Progenitor cell of endocrine pancreas (in vitro differentiated cells): ENCODE measurements at regions not wholly inside any gene's neighbourhood (a gene's known extent, or its start where the extent isn't known, plus 50 kb on each side); places are given as distances from the start of the nearest gene placed in this dataset.

Experiments
- DNase-seq: peaks from one replicate; pipeline ENCODE4 v3.0.0; 2021; ENCODE audit warnings: low spot score; ENCODE audit not compliant: unreplicated experiment
- H3K27ac Mint-ChIP-seq: 2 replicates; pipeline ENCODE4 v1.8.0; 2021; ENCODE audit warnings: mild to moderate bottlenecking, moderate library complexity, mixed read lengths
- H3K27me3 Mint-ChIP-seq: 2 replicates; pipeline ENCODE4 v1.8.0; 2021; ENCODE audit warnings: mixed read lengths
- H3K36me3 Mint-ChIP-seq: 2 replicates; pipeline ENCODE4 v1.8.0; 2022; ENCODE audit warnings: mixed read lengths; ENCODE audit not compliant: insufficient read depth
- H3K4me1 Mint-ChIP-seq: 2 replicates; pipeline ENCODE4 v1.8.0; 2021; ENCODE audit warnings: low read depth, mixed read lengths
- H3K4me3 Mint-ChIP-seq: 2 replicates; pipeline ENCODE4 v1.8.0; 2021; ENCODE audit warnings: low read depth, mild to moderate bottlenecking, moderate library complexity, mixed read lengths
- H3K9me3 Mint-ChIP-seq: 2 replicates; pipeline ENCODE4 v1.8.0; 2021; ENCODE audit warnings: low read depth, mixed read lengths
- TF ChIP-seq, protein P1 (sequence below): fragments of 200-600 bp; sonication (generic); IDR thresholded peaks from one replicate; pipeline ENCODE4 v1.5.0; 2021; ENCODE audit warnings: antibody characterized with exemption, mild to moderate bottlenecking; ENCODE audit not compliant: unreplicated experiment

- TF ChIP-seq, protein P1, sequence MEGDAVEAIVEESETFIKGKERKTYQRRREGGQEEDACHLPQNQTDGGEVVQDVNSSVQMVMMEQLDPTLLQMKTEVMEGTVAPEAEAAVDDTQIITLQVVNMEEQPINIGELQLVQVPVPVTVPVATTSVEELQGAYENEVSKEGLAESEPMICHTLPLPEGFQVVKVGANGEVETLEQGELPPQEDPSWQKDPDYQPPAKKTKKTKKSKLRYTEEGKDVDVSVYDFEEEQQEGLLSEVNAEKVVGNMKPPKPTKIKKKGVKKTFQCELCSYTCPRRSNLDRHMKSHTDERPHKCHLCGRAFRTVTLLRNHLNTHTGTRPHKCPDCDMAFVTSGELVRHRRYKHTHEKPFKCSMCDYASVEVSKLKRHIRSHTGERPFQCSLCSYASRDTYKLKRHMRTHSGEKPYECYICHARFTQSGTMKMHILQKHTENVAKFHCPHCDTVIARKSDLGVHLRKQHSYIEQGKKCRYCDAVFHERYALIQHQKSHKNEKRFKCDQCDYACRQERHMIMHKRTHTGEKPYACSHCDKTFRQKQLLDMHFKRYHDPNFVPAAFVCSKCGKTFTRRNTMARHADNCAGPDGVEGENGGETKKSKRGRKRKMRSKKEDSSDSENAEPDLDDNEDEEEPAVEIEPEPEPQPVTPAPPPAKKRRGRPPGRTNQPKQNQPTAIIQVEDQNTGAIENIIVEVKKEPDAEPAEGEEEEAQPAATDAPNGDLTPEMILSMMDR: no peak
- Mint-ChIP-seq H3K4me3 (no peak overlapping the region), H3K4me1 (no peaks in the 10 kb centered on the region), H3K27me3 (no peaks in the 10 kb centered on the region), H3K27ac (no peak overlapping the region), H3K9me3 (no peaks in the 10 kb centered on the region), H3K36me3 (no peaks in the 10 kb centered on the region)
- no peak for DNase-seq
Measured at GRCh38 chr19:13700621-13701020, 63.7 kb upstream of the MRI1 start.

DNA sequence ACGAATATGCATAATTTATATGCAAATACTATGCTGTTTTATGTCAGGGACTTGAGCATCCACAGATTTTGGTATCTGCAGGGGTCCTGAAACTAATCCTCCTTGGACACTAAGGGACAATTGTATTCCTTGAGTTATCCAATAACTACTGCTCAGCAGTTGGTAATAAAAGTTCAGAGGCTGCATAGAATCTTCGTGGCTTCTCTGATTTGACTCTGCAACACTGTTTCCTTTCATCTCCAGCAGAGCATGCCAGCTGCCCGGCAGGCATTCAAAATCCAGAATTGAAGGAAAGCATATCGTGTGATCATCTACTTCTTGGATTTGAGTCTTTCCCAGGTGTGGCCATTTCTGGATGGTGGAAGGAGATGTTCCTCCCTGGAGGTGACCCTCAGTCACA is 64.5 kb upstream of the MRI1 start:
- no peaks in the 10 kb centered on the region for H3K4me1 Mint-ChIP-seq
- no peak for DNase-seq
- no peaks in the 10 kb centered on the region for H3K9me3 Mint-ChIP-seq
- TF ChIP-seq, protein P1: no peak
- H3K36me3 Mint-ChIP-seq: no peaks in the 10 kb centered on the region
- no peak overlapping the region for H3K4me3 Mint-ChIP-seq
- no peaks in the 10 kb centered on the region for H3K27me3 Mint-ChIP-seq
- no peak overlapping the region for H3K27ac Mint-ChIP-seq

GRCh38 chr19:13696839-13697238 is 67.5 kb upstream of the MRI1 start:
- peaks cover 4% of the 10 kb centered on the region for H3K4me1 Mint-ChIP-seq
- H3K27me3 Mint-ChIP-seq: peaks cover 2% of the 10 kb centered on the region
- no peaks in the 10 kb centered on the region for H3K36me3 Mint-ChIP-seq
- H3K27ac Mint-ChIP-seq: peak overlapping the region; percentile 39
- H3K9me3 Mint-ChIP-seq: no peaks in the 10 kb centered on the region
- no peak overlapping the region for H3K4me3 Mint-ChIP-seq
- no peak for DNase-seq
- TF ChIP-seq, protein P1: no peak

DNA sequence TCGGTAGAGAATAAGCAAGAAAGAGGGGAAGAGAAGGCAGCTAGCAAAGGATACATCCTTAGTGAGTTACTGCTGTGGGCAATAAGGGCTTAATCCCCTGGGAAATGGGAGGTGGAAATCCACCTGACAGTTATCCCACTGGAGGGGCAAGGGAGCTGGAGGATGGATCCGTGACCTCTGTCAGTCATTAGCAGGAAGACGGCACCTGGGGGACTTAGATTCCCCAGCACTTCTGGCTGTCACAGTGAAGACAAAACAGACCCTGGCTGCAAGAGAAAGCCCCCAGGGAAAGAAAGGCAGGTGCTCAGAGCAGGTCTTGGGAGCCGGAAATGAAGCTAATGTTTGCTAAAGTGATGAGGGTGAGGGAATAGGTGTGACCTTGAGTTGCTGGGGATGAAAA is 70.4 kb upstream of the MRI1 start:
- no peak for DNase-seq
- H3K9me3 Mint-ChIP-seq: no peaks in the 10 kb centered on the region
- peaks cover 6% of the 10 kb centered on the region for H3K27me3 Mint-ChIP-seq
- TF ChIP-seq, protein P1: no peak
- H3K36me3 Mint-ChIP-seq: no peaks in the 10 kb centered on the region
- no peak overlapping the region for H3K27ac Mint-ChIP-seq
- peaks cover 4% of the 10 kb centered on the region for H3K4me1 Mint-ChIP-seq
- H3K4me3 Mint-ChIP-seq: no peak overlapping the region

DNA sequence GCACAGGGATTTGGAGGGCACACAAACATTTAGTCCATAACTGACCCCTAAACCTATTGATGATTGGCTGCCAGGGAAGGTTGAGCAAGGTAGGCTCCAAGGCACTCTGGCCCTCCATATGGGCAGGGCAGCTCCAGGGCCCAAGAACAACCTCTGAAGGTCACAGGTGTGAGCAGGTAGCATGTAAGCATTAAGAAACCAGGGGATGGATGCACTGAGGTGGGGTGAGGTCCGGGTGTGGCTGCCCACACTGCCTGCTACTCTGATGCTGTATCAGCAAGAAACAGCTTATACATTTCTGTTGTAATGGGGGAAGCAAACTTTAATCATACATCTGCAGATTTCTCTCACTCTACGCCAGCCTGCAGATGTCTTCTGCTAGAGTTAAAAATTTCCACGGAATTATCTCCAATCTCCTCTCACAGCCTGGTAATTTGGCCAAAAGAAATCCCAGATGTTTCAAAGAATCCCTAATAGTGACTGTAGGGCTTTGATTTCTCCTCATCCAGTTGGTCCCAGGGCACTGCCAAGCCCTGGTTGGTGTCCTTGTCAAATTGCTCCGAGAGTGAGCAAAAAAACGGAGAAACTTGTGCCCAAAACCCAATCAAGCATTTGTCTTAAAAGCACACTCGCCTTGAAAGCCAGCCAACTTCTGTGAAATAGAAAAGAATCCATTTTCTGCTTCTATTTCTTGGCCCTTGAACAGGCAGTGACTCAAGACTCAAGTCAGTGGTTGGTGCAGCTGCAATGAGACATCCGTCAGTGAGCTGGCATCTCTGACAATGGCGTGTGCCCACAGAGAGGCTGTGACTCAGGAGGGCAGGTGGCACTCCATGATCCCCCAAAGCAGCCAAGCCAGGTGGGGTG is 72.5 kb upstream of the MRI1 start:
- DNase-seq: no peak
- Mint-ChIP-seq H3K27ac (no peak overlapping the region), H3K36me3 (no peaks in the 10 kb centered on the region), H3K9me3 (no peaks in the 10 kb centered on the region), H3K27me3 (peaks cover 6% of the 10 kb centered on the region), H3K4me1 (peaks cover 4% of the 10 kb centered on the region), H3K4me3 (no peak overlapping the region)
- TF ChIP-seq, protein P1: no peak
